ENCODE measurements at regions not wholly inside any gene's neighbourhood (a gene's known extent, or its start where the extent isn't known, plus 50 kb on each side); places are given as distances from the start of the nearest gene placed in this dataset.

DNA sequence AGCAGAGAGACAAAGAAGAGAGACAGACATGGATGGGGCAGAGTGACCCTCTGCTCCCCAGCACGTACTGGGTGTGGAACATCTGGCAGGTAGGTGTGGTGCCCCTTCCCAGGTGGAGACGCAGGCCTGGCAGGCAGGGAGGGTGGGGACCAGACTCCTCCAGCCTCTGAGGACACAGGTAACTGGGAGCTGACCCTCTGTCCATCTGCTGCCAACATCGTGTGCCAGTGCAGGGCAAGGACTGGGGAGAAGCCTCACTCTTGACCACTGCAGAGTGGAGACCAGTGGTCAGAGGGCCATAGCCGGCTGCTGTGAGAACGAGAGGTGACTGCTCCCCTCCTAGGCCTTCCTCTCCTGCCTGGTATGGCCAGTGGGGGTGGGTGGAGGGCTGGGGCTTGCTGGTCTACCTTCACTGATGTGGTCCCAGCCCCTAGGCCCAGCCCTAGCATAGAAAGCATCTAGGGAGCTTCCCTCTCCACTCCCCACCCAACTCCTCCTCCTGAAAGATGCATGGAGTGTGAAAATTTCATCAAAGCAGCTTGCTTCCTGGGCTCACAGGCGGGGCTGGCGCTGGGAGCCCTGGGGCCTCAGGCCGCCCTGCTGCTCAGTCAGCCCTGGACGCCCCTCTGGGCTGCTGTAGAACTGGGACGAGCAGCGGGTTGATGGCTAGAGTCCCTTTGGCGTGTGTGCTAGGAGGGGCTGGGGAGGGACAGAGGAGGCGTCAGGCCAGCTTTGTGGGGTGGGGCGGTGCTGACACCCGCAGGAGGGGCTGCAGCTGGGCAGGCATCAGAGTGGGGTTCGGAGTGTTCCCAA, 90.3 kb downstream of the PLXNA1 start (continued):
- TF ChIP-seq ZMYM3 (CRISPR knock-in tag; IDR thresholded peaks at IDR 0.05) (no peak), CHD4 (IDR thresholded peaks at IDR 0.05; ENCODE audit: borderline replicate concordance, low read length) (no peak), U2AF2 (IDR thresholded peaks at IDR 0.05; ENCODE audit: low read depth, low read length) (no peak), ZXDC (CRISPR knock-in tag; IDR thresholded peaks at IDR 0.05) (no peak), PAWR (CRISPR knock-in tag; IDR thresholded peaks at IDR 0.05; ENCODE audit: borderline replicate concordance) (no peak), ZNF703 (CRISPR knock-in tag; IDR thresholded peaks at IDR 0.05; ENCODE audit: borderline replicate concordance) (no peak)

GRCh38 chr3:127073941-127074820, 91.3 kb downstream of the PLXNA1 start:
- peaks cover 9 to 58% of the 10 kb centered on the region in 2 experiments for H3K27me3 ChIP-seq (ENCODE audit: control insufficient read depth in 1 of 2, insufficient read depth in 2 of 2, low read length in 2 of 2)
- no peaks in the 10 kb centered on the region for H4K20me1 ChIP-seq (ENCODE audit: insufficient read depth, low read length)
- no peaks in the 10 kb centered on the region for H3K9me3 ChIP-seq (ENCODE audit: low read length)
- ChIA-PET POLR2A (no interaction called here), CTCF (ENCODE audit: low intra/inter-chr PET ratio, low total read pairs) (no interaction called here)
- FAIRE-seq (no peak), DNase-seq (ENCODE audit: low spot score) (no peak), ATAC-seq (no peak)
- BruUV-seq (replicated peaks), result no TSS peak
- no peaks in the 10 kb centered on the region for H3K36me3 ChIP-seq (replicated peaks in 1 of 2; ENCODE audit: control insufficient read depth in 1 of 2, insufficient read depth in 2 of 2, low read length in 2 of 2)
- 32% methylated on average over 6 of the region's 7 CpGs for WGBS (ENCODE audit: low lambda C conversion rate)
- no peaks in the 10 kb centered on the region for H3K4me1 ChIP-seq (ENCODE audit: insufficient read depth, low read length)
- H3K79me2 ChIP-seq (ENCODE audit: insufficient read depth, low read length), result no peaks in the 10 kb centered on the region
- intact Hi-C loops (cut with micrococcal nuclease; ENCODE audit: unreplicated experiment), result no loop called here
- H3K4me2 ChIP-seq (ENCODE audit: low read depth, low read length), result no peak overlapping the region
- no peak overlapping the region for H3K27ac ChIP-seq (ENCODE audit: extremely low read length, insufficient read depth, low read length)
- no peak overlapping the region for H3K9ac ChIP-seq (ENCODE audit: insufficient read depth, low read depth, low read length)
- in situ Hi-C loops (cut with HindIII; ENCODE audit: extremely low pct_ligation_motif_present, low pct_unique_long_range_greater_than_20kb), result no loop called here
- no peak overlapping the region for H2AFZ ChIP-seq (ENCODE audit: low read length)
- H3K4me3 ChIP-seq (replicated peaks in 1 of 3; ENCODE audit: insufficient read depth in 1 of 3, low read depth in 2 of 3, low read length in 3 of 3), result no peak overlapping the region
- TF ChIP-seq, protein P1, sequence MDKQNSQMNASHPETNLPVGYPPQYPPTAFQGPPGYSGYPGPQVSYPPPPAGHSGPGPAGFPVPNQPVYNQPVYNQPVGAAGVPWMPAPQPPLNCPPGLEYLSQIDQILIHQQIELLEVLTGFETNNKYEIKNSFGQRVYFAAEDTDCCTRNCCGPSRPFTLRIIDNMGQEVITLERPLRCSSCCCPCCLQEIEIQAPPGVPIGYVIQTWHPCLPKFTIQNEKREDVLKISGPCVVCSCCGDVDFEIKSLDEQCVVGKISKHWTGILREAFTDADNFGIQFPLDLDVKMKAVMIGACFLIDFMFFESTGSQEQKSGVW (CRISPR knock-in tag; IDR thresholded peaks at IDR 0.05; ENCODE audit: borderline replicate concordance), result no peak
- TF ChIP-seq ZNF484 (CRISPR knock-in tag; IDR thresholded peaks at IDR 0.05; ENCODE audit: borderline replicate concordance, low read depth) (no peak), ZNF644 (CRISPR knock-in tag; IDR thresholded peaks at IDR 0.05; ENCODE audit: low read depth) (no peak), CHD2 (IDR thresholded peaks at IDR 0.05; ENCODE audit: low read depth, low read length) (no peak), ZNF207 (IDR thresholded peaks at IDR 0.05; ENCODE audit: borderline replicate concordance) (no peak), ZNF563 (CRISPR knock-in tag; IDR thresholded peaks at IDR 0.05) (no peak), KDM2A (CRISPR knock-in tag; IDR thresholded peaks at IDR 0.05; ENCODE audit: borderline replicate concordance, low read depth) (no peak), RNF2 (conservative IDR thresholded peaks at IDR 0.05; ENCODE audit: low read depth) (no peak), ZNF629 (CRISPR knock-in tag; conservative IDR thresholded peaks at IDR 0.05) (no peak), DNMT3B (CRISPR knock-in tag; conservative IDR thresholded peaks at IDR 0.05) (no peak), RBAK (CRISPR knock-in tag; IDR thresholded peaks at IDR 0.05) (no peak), TEAD3 (CRISPR knock-in tag; optimal IDR thresholded peaks at IDR 0.05; ENCODE audit: borderline replicate concordance) (no peak)
